ENCODE measurements at regions not wholly inside any gene's neighbourhood (a gene's known extent, or its start where the extent isn't known, plus 50 kb on each side); places are given as distances from the start of the nearest gene placed in this dataset.

DNA sequence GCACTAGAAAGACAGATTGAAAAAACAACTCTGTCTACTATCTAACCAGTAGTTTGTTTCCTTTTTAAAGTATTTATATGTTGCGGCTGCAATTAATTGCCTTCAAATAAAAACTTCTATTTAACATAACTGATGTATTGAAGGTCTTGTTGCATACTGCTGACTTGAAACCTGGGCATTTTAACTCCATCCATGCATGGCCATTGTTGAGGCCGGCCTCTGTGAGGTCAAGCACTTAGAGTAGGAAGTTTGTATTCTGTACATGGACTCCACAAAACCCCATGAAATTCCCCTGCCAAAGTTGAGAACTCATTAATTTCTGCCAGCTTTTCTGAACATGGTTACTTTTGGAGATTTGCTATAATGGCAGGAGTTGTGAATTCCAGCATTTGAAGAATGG lies 150.6 kb downstream of the GAS1 start:
- H3K27ac ChIP-seq: no peak overlapping the region
- TF ChIP-seq, protein P1, sequence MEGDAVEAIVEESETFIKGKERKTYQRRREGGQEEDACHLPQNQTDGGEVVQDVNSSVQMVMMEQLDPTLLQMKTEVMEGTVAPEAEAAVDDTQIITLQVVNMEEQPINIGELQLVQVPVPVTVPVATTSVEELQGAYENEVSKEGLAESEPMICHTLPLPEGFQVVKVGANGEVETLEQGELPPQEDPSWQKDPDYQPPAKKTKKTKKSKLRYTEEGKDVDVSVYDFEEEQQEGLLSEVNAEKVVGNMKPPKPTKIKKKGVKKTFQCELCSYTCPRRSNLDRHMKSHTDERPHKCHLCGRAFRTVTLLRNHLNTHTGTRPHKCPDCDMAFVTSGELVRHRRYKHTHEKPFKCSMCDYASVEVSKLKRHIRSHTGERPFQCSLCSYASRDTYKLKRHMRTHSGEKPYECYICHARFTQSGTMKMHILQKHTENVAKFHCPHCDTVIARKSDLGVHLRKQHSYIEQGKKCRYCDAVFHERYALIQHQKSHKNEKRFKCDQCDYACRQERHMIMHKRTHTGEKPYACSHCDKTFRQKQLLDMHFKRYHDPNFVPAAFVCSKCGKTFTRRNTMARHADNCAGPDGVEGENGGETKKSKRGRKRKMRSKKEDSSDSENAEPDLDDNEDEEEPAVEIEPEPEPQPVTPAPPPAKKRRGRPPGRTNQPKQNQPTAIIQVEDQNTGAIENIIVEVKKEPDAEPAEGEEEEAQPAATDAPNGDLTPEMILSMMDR (conservative IDR thresholded peaks at IDR 0.05; ENCODE audit: low read depth): no peak
- no peak for DNase-seq (ENCODE audit: low spot score)
- CTCF ChIA-PET: no interaction called here
- POLR2A ChIA-PET (ENCODE audit: low non-redundant PET): no interaction called here

DNA sequence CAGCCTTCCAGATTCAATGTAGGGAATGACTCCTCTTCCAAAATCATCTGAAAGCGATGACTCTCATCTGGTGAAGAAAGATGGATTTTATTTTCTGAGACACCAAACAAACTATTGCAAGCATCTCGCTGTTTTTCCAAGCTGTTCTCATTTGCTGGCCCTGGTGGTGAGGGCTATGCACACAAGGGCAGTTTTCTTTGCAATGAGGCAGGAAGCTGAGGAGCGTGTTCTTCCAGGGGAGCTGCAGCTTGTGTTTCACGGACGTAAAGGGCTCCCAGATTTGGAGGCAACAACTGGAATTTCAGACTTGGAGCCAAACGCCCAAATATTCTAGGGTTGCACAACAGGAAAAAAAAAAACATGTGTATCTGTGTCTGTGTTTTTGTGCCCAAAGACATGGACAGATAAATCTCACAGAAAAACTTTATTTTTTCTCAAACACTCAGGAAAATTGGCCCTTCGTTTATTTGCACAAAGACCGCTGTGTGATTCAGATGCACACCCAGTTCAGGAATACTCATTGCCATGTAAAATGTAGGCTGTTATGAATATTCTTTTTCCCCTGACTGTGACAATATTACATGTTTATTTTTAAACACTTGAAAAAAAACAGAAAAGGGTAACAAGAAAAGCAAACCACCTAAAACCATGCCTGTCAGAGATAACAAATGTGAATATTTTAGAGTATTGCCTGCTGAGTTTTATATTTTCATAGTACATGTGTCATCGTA lies 151.3 kb downstream of the GAS1 start:
- ChIA-PET POLR2A (ENCODE audit: low non-redundant PET) (no interaction called here), CTCF (interaction anchor here (0.5 to 0.9 kb wide), 4 partner anchors 12 to 116 kb away, joined by 3 read pairs; no protein-coding TSS in a partner anchor)
- H3K27ac ChIP-seq: no peak overlapping the region
- DNase-seq (ENCODE audit: low spot score): no peak
- TF ChIP-seq, protein P1 (conservative IDR thresholded peaks at IDR 0.05; ENCODE audit: low read depth): no peak

DNA sequence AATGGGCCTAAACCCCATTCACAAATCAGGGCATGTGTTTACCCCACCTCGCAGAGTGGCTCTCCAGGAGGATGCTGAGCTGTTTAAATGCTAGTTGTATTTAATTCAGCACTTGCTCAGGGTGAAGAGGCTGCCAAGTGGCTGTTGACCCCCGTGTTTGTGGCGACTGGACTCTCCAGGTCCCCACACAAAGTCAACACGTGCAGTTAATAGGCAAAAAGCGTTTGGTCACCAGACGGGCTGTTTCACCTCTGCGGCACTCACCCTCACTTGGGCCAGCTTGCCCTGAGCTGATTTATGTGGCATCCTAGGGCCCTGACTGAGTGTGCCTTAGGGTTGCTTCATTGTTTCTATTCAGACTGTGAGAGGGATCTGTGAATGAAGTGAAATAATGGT lies 152.3 kb downstream of the GAS1 start:
- TF ChIP-seq, protein P1 (conservative IDR thresholded peaks at IDR 0.05; ENCODE audit: low read depth): no peak
- no peak overlapping the region for H3K27ac ChIP-seq
- POLR2A ChIA-PET (ENCODE audit: low non-redundant PET): no interaction called here
- no peak for DNase-seq (ENCODE audit: low spot score)
- CTCF ChIA-PET: interaction anchor here (0.9 kb wide), 1 partner anchor 33 kb away, joined by 3 read pairs; no protein-coding TSS in a partner anchor

DNA sequence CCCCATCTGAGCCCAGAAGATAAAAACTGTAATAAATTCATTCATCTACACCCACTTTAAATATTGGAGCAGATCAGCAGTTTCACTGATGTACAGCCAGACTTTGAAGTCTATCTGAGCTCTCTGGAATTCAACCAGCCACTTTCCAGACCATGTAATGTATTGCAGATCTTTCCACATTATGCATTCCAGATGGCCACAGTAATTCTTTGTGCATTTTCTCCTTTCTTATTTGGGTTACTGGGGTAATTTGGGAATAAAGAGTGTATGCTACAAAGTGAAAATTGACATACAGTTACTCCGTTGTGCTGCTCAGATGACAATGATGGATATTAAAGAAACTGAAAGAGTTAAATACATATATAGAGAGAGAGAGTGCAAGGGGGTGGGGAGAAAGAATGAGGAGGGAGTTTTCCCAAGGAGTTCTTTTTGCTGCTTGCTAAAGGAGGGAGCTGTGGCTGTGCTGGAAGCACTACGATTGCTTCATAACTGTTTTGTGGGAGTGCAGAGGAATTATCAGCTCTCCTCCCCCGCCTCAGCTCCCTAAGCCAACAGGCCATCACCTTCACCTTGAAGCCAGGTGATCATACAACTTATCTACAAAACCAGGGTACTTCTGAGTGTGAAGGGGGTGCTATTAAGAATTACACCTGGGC lies 152.8 kb downstream of the GAS1 start:
- ChIA-PET POLR2A (ENCODE audit: low non-redundant PET) (no interaction called here), CTCF (interaction anchor here (0.5 kb wide), 1 partner anchor 198 kb away, joined by 3 read pairs; no protein-coding TSS in a partner anchor)
- no peak for DNase-seq (ENCODE audit: low spot score)
- no peak overlapping the region for H3K27ac ChIP-seq
- TF ChIP-seq, protein P1 (conservative IDR thresholded peaks at IDR 0.05; ENCODE audit: low read depth): no peak

DNA sequence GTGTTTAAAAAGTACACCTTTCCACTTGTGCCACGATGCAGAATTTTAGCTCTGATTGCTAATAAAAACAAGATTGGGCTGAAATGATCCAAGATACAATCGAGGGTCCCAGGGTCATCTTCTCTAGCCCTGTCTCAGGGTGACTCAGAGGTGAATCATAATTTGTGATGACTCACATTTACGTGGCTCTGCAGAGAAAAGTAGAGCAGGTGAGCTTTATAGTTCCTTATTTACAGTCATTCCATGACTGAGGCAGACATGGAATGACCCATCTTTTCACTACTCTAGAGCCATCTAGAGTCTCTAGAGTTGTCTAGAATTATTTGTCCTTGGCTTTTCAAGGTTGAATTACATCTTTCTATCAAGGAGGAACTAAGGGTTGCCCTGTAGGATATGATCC lies 155.2 kb downstream of the GAS1 start:
- peak; percentile 87 for DNase-seq (ENCODE audit: low spot score)
- ChIA-PET CTCF (interaction anchor here (0.7 kb wide), 1 partner anchor 156 kb away, joined by 3 read pairs; no protein-coding TSS in a partner anchor), POLR2A (ENCODE audit: low non-redundant PET) (no interaction called here)
- TF ChIP-seq, protein P1 (conservative IDR thresholded peaks at IDR 0.05; ENCODE audit: low read depth): no peak
- H3K27ac ChIP-seq: no peak overlapping the region

DNA sequence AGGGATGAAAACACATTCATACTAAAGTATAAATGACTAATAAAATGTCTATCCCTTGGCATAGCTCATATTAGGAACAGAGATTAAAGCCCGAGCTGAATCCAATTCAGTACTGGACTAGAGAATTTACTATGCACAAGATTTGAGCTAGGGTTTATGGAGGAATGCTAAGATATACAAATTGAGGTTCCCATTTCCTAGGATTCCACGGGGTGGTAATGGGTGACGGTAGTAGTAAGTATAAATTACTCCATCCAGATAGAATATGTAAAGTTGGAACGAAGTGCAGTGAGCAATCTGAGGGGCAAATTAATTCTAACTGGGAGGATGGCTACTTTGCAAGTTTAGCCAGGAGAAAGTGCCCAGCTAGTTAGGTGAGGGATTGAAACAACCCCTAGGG lies 156.5 kb downstream of the GAS1 start:
- ChIA-PET CTCF (interaction anchor here (0.5 to 1.6 kb wide), 2 partner anchors 241 to 377 kb away, joined by 3 to 4 read pairs; no protein-coding TSS in a partner anchor), POLR2A (ENCODE audit: low non-redundant PET) (no interaction called here)
- no peak overlapping the region for H3K27ac ChIP-seq
- TF ChIP-seq, protein P1 (conservative IDR thresholded peaks at IDR 0.05; ENCODE audit: low read depth): no peak
- no peak for DNase-seq (ENCODE audit: low spot score)

Data from RWPE1 (cell line).